ENCODE measurements at regions not wholly inside any gene's neighbourhood (a gene's known extent, or its start where the extent isn't known, plus 50 kb on each side); places are given as distances from the start of the nearest gene placed in this dataset.

DNA sequence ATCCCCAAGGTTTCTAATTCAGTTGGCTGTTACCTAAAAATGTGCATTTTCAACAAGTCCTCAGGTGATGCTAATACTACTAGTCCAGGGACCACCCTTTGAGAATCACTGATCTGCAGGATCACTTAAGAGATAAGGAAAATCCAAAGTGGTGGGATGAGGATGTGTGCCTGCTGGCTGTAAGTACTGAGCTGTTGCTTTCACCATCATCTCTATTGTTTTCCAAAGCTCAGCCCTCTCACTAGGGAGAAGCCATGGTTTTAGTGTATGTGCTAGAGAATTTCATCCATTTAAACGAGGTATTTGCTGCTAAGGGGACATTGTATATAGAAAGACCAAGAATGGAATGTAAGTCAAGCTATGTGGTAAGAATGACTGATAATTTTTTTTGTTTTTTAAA lies 202.3 kb downstream of the KIF21A start:
- TF ChIP-seq CTCF (IDR thresholded peaks at IDR 0.05; ENCODE audit: control extremely low read depth, extremely low read depth): no peak
- no peak for ATAC-seq (ENCODE audit: insufficient read depth, low FRiP score)
- 31 to 53% methylated on average over 1 of the region's 1 CpG for WGBS, 2 donors

GRCh38 chr12:39239490-39240486 lies 203.1 kb downstream of the KIF21A start:
- no peak for TF ChIP-seq CTCF (IDR thresholded peaks at IDR 0.05; ENCODE audit: control extremely low read depth, extremely low read depth)
- no peak overlapping the region for H3K9ac ChIP-seq (ENCODE audit: insufficient read depth in 1 of 2, low read length in 2 of 2)
- 55 to 65% methylated on average over 5 of the region's 5 CpGs for WGBS, 2 donors
- H3K9me3 ChIP-seq (ENCODE audit: control insufficient read depth in 4 of 4, insufficient read depth in 3 of 4, low read length in 3 of 4): no peaks in the 10 kb centered on the region
- ATAC-seq (ENCODE audit: insufficient read depth, low FRiP score) (no peak), DNase-seq (peak in 2 of 3 donors; percentile 14 to 60)
- H3K4me3 ChIP-seq: no peak overlapping the region
- no peaks in the 10 kb centered on the region for H3K36me3 ChIP-seq (ENCODE audit: control insufficient read depth in 4 of 4, insufficient read depth in 4 of 4, low read length in 4 of 4)
- peaks cover 0 to 3% (median 0%) of the 10 kb centered on the region in 3 donors for H3K27me3 ChIP-seq (ENCODE audit: control insufficient read depth in 3 of 3, insufficient read depth in 3 of 3, low read length in 2 of 3)
- H3K27ac ChIP-seq (ENCODE audit: low read depth in 1 of 2, low read length in 1 of 2): no peak overlapping the region
- peaks cover 0 to 6% (median 0%) of the 10 kb centered on the region in 5 donors for H3K4me1 ChIP-seq (ENCODE audit: control insufficient read depth in 5 of 5, insufficient read depth in 5 of 5, low read length in 5 of 5)

More for the DNA sequence above, 202.3 kb downstream of the KIF21A start:
- Histone ChIP-seq H3K4me1 (ENCODE audit: control insufficient read depth in 5 of 5, insufficient read depth in 5 of 5, low read length in 5 of 5) (peaks cover 0 to 6% (median 0%) of the 10 kb centered on the region in 5 donors), H3K9ac (ENCODE audit: insufficient read depth in 1 of 2, low read length in 2 of 2) (no peak overlapping the region), H3K9me3 (ENCODE audit: control insufficient read depth in 4 of 4, insufficient read depth in 3 of 4, low read length in 3 of 4) (no peaks in the 10 kb centered on the region), H3K36me3 (ENCODE audit: control insufficient read depth in 4 of 4, insufficient read depth in 4 of 4, low read length in 4 of 4) (no peaks in the 10 kb centered on the region), H3K27me3 (ENCODE audit: control insufficient read depth in 3 of 3, insufficient read depth in 3 of 3, low read length in 2 of 3) (peaks cover 0 to 3% (median 0%) of the 10 kb centered on the region in 3 donors), H3K4me3 (no peak overlapping the region), H3K27ac (ENCODE audit: low read depth in 1 of 2, low read length in 1 of 2) (no peak overlapping the region)
- DNase-seq: no peak

- H3K27ac ChIP-seq (ENCODE audit: low read depth in 1 of 2, low read length in 1 of 2): no peak overlapping the region
- H3K27me3 ChIP-seq (ENCODE audit: control insufficient read depth in 3 of 3, insufficient read depth in 3 of 3, low read length in 2 of 3): peaks cover 0 to 3% (median 0%) of the 10 kb centered on the region in 3 donors
- no peak for TF ChIP-seq CTCF (IDR thresholded peaks at IDR 0.05; ENCODE audit: control extremely low read depth, extremely low read depth)
- no peaks in the 10 kb centered on the region for H3K36me3 ChIP-seq (ENCODE audit: control insufficient read depth in 4 of 4, insufficient read depth in 4 of 4, low read length in 4 of 4)
- peaks cover 0 to 6% (median 0%) of the 10 kb centered on the region in 5 donors for H3K4me1 ChIP-seq (ENCODE audit: control insufficient read depth in 5 of 5, insufficient read depth in 5 of 5, low read length in 5 of 5)
- H3K9ac ChIP-seq (ENCODE audit: insufficient read depth in 1 of 2, low read length in 2 of 2): no peak overlapping the region
- ATAC-seq (ENCODE audit: insufficient read depth, low FRiP score) (no peak), DNase-seq (peak in 2 of 3 donors; percentile 16 to 21)
- WGBS, 2 donors: 61 to 70% methylated on average over 2 of the region's 2 CpGs
- no peak overlapping the region for H3K4me3 ChIP-seq
- H3K9me3 ChIP-seq (ENCODE audit: control insufficient read depth in 4 of 4, insufficient read depth in 3 of 4, low read length in 3 of 4): no peaks in the 10 kb centered on the region
Measured at GRCh38 chr12:39237004-39237403, 205.9 kb downstream of the KIF21A start.
